Fibroblast of mammary gland (primary cell): ENCODE measurements at regions not wholly inside any gene's neighbourhood (a gene's known extent, or its start where the extent isn't known, plus 50 kb on each side); places are given as distances from the start of the nearest gene placed in this dataset.

ENCODE experiments used
- DNase-seq: peaks from one replicate; pipeline ENCODE4 v3.0.0-alpha.2; 2010; ENCODE audit warnings: low read depth
- H3K4me3 ChIP-seq: 2 replicates; pipeline ENCODE4 v1.5.1; 2011; ENCODE audit warnings: low read depth, mild to moderate bottlenecking, low read length, moderate library complexity; ENCODE audit not compliant: control insufficient read depth
- TF ChIP-seq, protein P1 (sequence below): conservative IDR thresholded peaks from 2 replicates; pipeline ENCODE4 v1.5.1; 2011; ENCODE audit warnings: low read depth, low read length, inconsistent platforms; ENCODE audit not compliant: control insufficient read depth, insufficient read depth

DNA sequence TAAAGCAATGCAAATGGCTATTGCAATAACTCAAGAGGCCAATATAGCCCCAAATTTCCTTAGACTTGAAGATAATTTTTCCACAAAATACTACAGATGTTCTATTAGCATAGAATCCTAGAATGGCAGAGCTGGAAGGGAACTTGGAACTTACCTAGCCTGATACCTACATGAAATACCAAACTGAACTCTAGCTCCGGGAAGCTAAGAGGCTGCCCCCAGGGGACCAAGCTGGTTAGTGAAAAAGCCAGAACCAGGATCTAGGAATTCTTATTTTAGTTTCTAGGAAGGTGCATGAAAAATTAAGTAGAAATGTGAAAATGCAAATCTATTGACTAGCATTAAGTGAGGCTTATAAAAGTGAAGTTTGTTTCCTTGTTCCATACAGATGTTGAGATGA is 256.0 kb upstream of the CBLB start:
- no peak for DNase-seq
- TF ChIP-seq, protein P1, sequence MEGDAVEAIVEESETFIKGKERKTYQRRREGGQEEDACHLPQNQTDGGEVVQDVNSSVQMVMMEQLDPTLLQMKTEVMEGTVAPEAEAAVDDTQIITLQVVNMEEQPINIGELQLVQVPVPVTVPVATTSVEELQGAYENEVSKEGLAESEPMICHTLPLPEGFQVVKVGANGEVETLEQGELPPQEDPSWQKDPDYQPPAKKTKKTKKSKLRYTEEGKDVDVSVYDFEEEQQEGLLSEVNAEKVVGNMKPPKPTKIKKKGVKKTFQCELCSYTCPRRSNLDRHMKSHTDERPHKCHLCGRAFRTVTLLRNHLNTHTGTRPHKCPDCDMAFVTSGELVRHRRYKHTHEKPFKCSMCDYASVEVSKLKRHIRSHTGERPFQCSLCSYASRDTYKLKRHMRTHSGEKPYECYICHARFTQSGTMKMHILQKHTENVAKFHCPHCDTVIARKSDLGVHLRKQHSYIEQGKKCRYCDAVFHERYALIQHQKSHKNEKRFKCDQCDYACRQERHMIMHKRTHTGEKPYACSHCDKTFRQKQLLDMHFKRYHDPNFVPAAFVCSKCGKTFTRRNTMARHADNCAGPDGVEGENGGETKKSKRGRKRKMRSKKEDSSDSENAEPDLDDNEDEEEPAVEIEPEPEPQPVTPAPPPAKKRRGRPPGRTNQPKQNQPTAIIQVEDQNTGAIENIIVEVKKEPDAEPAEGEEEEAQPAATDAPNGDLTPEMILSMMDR: no peak
- no peak overlapping the region for H3K4me3 ChIP-seq

DNA sequence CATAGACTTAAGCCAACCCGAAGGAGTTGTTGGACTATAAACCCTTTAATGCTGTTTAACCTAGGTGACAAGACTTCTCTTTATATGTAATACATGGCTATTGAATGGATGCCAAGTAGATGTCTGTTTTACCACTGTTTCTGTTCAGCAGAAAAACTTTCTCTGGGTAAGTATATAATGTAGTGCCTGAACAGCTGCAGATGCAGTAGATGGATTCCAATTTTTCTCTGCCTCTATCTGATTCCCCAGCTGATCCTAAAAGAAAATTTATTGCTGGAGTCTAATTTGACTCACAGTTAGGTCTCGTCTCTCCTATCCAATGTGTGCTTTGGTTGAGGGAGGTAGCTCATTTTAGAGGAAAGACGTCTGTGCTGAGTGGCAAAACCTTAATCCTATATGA is 256.5 kb upstream of the CBLB start:
- TF ChIP-seq, protein P1: no peak

DNA sequence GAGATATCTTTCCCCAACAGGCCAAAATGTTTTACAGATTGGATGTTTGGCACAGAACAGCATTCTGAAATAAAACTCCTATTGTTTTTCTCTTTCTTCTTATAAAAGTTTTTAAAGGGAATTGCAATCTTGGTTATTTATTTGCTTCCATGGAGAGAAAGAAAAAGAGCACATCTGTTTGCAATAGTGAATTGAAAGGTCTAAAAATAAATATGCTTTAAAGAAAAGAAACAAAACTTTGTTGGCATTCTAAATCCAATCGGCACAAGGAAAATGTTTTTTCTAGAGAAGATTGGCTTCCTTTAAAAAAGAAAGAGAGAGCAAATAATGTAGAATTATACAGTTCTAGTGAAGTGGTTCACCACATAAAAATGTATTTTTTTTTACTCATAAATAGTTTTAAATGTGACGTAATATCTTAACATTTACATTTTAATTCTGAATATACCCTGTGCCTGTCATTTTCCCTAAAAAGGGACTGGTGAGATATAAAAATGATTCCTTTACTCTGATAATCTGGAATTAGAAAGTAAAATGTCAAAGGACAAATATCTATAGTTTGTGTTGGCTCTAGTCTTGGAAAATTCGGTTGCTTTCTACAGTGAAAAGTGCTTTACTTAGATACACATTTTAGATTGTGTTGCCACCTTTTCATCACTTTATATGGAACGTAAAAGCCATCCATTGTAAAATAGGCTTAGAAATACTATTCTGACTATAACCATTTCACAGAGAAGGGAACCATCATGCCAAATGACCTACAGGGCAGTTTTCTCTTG is 257.4 kb upstream of the CBLB start:
- H3K4me3 ChIP-seq: no peak overlapping the region
- no peak for DNase-seq
- TF ChIP-seq, protein P1: no peak

More for the DNA sequence above, 256.5 kb upstream of the CBLB start:
- H3K4me3 ChIP-seq: no peak overlapping the region
- no peak for DNase-seq

DNA sequence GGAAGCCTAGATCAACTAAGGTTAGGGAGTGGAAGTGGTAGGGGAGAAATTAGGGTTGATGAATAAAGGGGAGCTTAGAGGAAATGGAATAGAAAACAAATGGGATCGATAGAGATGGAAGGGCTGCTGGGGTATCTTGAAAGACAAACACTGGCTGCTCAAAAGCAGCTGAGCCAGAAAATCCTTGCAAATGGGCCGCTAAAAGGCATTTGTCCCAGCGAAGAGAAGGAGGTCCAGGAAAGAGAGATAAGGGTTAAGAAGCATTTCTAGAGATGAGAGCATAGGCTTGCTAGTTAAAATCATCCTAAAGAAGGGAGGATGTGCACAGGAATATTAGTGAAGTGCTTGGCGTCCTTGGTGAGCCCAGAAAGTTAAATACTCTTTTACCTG is 258.0 kb upstream of the CBLB start:
- TF ChIP-seq, protein P1: no peak
- no peak for DNase-seq
- no peak overlapping the region for H3K4me3 ChIP-seq

DNA sequence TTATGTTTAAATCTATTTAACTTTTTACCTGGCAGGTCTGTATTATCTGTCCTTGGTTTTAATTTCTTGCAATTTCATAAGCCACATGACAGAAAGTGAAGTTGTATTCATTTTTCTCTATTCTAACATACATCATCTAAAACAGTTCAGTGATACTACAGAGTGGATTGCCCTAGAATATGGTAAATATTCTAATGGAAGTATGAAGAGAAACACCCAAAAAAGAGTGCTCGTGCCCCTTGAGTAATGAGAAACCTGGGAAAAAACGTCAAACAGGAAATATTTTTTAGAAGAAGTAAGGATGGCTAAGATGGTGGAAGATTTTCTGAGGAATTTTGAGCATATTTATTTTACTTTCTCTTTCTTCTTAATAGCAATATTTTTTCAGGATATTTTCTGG is 261.1 kb upstream of the CBLB start:
- TF ChIP-seq, protein P1: no peak
- H3K4me3 ChIP-seq: no peak overlapping the region
- DNase-seq: no peak

DNA sequence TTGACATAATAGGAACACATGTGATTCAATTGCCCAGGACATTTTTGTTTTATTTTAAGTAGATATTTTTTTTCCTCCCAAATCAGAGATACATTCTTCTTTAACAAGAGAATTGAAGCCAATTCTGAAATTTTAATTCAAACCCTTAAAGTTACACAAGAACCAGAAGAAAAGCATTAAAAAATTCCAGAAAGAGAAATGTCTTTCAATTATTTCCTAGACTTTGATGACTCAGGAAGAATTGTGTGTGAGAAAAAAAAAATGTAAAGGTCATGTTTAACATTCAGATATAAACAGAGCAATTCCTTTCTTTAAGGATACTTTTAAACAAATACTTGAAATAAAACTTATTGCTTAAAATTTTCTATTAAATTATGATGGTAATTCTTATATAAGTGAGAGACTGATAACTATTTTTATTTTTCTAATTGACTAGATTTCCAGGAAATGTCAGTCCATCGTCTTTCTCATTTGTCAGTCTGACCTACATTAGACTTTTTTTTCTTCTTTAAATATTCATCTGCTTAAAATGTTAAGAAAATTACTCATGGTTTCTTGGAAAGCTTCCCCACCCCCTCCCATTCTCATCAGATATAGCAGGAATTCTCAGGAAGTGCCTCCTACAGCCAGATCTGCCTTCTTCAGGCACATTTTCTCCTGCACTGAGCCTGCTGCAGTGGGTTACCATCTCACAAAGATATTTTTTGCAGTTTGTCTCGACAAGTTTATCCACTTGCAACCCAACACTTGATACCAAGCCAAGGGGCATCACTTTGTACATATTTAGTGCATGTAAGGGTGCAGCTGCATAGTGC is 261.8 kb upstream of the CBLB start:
- TF ChIP-seq, protein P1: no peak
- H3K4me3 ChIP-seq: no peak overlapping the region
- DNase-seq: peak; percentile 81
